GM18520 (cell line): ENCODE measurements at regions not wholly inside any gene's neighbourhood (a gene's known extent, or its start where the extent isn't known, plus 50 kb on each side); places are given as distances from the start of the nearest gene placed in this dataset.

Experiments used
- ATAC-seq: cut with Tn5 transposase; IDR thresholded peaks from one replicate; pipeline ENCODE4 v1.9.1; 2021; ENCODE audit not compliant: unreplicated experiment

DNA sequence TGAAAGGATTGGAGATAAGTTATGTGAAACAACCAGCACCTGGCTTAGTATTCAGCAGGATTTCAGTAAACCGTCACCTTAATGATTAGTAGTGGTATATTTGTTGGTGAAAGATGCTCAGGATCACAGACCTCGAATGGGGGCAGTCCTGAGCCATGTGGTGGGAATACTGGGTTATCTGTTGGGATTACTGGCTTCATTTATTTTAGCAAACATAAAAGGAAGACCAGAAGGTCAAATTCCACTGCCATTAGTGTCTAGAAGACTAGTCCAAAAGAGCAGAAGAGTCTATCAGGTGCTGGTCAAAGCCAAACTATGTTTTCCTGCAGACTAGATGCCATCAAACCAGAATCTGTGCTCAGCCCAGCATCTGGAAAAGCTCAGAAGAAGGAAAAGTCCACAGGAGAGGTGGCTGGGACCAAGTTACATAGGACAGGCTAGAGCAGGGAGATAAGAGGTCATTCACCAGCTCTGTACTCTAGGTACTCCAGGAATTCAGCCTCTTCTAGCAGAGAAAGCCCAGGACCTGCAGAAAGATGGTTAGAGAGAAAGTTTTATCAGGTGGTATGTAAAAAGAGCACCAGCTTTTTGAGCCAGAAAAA is 343.4 kb downstream of the PLPP3 start:
- ATAC-seq: no peak

DNA sequence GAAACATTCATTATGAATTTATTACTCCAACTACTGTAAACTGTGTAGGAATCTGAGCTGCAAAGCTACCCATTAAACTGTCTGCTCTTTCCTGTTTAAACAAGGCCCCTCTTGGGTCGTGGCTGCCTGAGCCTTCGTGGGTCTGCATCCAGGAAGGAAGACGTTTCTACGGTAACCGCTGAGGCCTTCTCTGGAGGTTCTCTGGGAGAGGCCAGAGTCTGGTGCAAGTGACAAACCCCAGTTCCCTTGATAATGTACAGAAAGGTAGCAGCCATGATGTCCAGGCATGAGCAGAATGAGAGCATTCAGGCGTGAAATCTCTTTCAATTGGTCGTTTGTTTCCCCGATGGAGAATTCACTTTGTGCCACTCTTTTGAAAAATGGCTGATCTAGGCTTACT is 350.2 kb downstream of the PLPP3 start:
- ATAC-seq: no peak

DNA sequence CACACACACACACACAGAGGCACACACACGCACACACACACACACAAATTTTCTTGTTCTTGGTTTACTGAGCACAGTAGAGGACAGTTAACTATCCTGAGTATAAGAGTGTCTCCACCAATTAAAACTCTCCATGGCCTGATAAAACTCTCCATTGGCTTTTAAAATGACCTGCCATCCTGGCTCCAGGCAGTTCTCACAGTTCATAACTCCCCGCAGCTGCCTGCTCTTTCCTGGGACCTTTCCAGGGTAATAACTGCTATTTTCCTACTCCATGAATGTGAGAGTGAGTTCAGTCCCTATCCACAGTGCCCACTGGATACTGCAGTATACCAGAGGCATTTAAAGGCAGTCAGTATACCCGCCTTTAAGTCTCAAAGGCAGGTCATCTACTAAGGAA is 351.5 kb downstream of the PLPP3 start:
- no peak for ATAC-seq

DNA sequence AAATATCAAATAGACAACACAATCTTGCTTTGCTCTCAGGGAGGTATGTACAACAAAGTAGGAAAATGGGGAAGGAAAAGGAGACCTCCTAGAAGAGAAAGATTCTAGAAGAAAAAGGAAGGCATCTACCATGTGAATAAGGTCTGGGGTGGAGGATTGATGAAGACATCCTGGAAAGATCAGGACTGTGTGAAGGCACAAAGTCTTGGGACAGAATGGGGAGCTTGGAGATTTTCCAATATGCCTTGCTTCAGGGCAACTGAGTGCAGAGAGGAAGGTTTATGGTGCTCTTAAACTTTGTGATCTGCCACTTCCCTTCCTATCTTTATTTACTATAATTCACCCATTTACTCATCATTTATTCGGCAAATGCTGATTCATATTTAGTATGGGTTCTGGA is 352.0 kb downstream of the PLPP3 start:
- no peak for ATAC-seq

DNA sequence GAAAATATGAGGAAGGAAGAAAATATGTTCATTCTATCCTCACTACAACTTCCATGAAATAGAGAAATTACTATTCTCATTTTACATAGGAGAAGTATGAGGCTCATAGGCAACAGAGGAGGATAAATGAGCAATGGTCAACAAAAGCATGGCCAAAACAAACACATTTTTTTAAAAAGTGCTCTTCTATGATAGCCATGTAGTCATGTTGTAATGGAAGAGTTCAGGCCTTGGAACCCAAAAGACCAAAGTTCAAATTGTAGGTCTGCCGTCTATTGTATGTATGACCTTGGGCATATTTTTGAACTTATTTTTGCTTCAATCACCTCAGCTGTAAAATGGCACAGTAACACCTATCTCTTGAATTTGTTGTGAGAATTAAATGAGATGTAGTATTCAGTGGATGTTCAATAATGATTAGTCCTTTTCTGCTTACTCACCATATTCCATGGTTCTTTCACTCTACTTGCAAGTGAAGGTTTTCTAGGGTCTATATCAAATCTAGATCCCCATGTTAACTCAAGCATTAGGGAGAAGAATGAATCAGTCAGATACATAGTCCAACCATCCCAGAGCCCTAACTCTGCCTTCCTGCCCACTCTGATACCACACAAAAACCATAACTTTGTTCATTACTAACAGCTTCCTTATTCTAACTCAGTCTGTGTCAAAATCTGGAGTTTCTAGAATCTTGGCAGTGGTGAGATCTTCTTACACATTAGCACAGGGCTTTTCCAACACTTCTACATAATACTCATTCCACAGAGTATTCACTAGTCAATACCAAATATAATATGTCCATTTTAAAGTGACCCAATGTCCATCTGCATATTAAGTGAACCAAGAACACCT is 353.2 kb downstream of the PLPP3 start:
- ATAC-seq: no peak

DNA sequence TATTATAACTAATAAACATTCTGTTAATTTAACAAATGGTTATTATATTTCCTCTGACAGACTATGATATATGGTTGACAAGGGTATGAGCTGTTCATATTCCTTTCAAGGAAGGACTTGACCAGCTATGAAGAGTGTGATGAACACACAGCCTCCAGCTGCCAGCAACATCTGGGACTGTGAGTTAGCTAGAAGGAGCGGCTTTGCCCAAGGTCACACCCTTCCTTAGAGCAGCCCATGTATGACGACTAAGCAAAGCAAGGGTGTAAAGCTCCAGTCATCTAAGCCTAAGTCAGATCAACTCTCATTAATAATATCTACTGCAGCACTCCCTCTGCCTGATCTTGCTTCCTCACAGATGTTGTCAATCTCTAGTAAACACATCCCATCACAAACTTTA is 355.4 kb downstream of the PLPP3 start:
- no peak for ATAC-seq

DNA sequence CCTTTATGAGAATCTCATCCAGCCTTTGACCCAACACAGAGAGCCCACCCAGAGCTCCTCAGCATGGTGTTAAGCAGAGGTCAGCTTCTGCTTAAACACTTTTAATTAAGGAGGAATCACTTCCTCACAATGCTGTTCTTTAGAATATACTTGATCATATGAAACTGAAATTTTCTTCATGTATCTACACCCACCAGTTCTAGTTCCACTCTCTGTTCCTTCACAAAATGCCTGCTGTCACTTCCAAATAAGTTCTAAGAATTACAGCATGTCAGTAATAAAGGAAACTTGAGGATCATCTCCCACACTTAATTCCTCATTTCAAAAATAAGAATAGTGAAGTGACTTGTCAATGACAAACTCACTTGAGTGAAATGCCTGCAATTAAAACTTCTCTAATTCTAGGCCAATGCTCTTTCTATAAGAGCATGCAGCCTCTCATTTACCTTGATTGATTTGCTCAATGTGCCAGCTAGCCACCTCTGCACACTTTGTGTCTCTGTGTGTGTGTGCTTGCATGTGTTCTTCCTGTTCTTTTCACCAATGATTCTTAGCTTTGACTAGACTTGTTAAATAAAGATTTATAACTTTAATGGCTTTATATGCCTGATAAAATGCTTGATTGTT is 356.3 kb downstream of the PLPP3 start:
- no peak for ATAC-seq

DNA sequence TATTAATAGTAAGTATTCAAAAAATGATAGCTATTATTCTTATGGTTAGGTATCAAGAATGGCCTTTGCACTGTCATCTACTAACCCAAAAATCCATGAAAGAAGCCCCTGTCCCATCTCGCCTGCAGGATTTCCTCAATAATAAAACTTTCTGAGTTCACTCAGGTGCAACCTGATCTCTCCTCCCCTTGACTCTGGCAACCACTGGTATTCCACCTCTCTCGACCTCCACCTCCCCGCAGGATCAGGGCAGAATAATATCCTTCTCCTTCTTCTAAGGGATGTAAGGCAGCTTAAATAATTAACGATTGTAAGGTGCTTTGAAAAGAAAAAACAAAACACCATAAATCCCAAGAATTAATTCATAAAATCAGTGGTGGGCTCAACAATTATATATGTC is 359.3 kb downstream of the PLPP3 start:
- no peak for ATAC-seq

DNA sequence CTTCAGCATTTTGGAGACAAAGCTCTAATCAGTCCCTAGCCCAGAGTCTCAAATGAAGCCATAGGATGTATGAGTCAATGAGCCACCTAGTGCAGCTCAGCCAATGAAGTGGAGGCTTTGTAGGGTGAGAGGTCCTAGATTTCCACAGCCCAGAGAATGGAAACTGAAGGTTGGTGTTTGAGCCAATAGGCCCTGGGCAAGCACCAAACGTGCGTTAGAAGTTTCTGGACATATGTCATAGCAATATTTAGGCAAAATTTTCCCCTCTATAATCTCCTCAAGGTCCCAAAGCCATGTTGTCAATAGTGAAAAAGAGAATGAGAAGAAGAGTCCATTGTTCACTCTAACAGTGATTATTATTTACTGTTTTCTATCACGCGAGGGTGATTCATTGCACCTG is 361.3 kb downstream of the PLPP3 start:
- ATAC-seq: no peak

DNA sequence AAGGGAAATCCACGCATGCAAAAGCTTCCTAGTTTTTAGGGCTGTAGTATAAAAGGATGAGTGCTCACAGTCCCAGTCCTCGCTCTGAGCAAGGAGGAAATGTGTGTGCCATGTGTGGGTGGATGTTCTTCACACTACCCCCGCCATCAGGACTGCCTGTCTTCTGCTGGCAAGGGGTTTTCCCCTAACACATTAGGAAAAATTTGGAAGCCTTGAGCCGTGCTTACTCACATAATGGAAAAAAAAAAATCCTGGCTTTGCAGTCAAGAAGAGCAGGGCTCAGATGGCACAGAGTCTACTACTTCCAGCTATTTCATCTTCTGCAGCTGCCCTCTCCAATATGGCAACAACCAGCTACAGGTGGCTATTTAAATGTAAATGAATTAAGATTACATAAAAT is 363.1 kb downstream of the PLPP3 start:
- ATAC-seq: no peak

DNA sequence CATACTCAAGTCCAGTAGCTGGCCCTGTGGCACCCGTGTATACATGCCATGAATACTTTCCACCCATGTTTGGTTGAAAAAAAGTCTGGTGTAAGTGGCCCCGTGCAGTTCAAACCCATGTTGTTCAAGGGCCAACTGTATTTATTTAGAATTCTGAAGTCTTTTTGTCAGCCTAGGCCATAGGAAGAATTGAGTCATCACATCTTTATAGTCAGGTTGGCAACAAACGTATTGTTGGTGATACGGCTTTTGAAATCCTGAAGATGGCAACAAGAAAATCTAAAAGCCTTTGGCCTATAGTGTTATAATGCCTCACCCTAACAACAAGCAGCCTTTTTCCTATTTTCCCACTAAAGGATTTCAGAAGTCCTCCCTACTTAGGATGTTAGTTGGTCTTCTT is 363.6 kb downstream of the PLPP3 start:
- no peak for ATAC-seq

DNA sequence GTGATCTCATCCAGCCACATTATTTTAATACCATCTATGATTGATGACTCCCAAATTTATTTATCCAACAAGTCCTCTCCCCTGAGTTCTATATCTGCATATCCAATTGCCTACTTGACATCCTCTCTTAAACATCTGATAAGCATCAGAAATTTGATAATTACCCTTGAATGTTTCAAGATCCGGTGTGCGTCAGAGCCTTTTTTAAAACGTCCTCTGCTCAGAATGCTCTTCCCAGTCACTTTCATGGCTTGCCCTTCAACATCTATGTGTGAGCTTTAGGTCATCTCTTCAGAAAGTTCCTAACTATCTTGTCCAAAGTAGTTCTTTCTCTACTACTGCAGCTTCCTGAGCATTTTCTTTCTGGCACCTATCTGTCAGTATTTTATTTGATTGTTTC is 364.3 kb downstream of the PLPP3 start:
- no peak for ATAC-seq

DNA sequence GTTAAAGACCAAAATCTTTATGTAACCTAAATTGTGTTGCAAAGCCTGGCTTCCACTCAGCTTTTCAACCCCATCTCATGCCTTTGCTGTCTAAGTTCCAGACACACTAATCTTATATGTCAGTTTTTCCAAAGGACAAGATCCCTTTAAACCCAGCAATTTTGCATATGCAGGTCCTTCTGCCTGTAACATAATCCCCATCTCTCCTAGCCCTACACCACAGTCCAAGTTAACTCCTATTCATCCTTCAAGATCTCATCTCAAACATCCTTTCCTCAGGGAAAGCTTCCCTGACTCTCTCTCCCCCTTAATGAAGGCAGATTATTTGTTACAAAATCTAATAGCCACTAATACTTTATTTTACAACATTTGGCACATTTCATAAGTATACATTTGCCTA is 366.3 kb downstream of the PLPP3 start:
- ATAC-seq: no peak

DNA sequence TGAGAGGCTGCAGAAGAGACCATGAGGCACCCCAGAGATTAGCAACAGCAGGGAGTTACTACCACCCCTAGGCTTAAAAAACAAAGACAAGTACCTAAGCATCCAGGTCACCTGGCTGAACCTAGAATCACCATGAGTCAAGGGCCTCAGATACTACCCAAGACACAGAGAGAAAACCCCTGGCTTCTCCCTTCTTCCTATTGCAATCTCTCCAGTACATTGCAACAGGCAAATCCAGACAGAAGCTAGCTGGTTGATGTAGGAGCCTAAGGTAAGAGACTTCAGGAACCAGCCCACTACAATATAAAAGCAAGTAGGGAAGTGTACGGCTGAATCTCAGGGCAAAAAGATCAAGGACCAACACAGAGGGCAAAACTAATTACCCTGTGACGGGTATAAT is 367.2 kb downstream of the PLPP3 start:
- no peak for ATAC-seq

DNA sequence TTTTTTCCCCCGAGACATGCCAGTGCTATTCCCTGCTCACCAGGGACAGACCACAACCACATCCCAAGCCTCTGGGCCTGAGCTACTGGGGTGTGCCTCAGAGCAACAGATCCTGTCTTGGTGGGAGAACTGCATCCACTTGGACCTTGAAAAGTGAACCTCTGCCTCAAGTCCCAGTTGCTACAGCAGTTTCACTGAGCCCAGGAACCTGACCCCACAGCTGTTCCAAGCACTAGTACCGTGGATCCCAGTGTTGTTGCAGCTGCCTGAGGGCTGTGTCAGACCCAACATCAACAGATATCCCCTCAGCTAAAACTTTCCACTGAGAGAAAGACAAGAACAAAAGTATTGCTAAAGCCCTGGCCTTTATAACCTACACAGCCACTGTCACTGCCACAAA is 373.0 kb downstream of the PLPP3 start:
- ATAC-seq: no peak

DNA sequence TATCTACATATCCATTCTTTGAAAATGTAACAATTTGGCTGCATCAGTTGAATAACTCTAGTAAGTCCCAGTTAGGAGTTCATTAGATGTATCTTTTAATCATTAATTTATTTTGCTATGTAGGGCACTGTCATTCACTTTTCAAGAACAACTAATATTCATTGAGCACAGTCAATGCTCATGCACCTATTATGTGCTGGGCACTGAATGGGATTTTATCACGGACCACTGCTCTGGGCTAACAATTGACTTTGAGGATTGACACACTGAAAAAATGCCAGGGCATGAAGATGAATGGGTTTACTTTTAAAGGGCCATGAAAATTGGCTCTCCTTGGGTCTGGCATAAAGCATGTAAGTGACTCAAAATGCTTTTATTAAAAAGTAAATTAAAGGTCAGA is 375.2 kb downstream of the PLPP3 start:
- ATAC-seq: no peak

DNA sequence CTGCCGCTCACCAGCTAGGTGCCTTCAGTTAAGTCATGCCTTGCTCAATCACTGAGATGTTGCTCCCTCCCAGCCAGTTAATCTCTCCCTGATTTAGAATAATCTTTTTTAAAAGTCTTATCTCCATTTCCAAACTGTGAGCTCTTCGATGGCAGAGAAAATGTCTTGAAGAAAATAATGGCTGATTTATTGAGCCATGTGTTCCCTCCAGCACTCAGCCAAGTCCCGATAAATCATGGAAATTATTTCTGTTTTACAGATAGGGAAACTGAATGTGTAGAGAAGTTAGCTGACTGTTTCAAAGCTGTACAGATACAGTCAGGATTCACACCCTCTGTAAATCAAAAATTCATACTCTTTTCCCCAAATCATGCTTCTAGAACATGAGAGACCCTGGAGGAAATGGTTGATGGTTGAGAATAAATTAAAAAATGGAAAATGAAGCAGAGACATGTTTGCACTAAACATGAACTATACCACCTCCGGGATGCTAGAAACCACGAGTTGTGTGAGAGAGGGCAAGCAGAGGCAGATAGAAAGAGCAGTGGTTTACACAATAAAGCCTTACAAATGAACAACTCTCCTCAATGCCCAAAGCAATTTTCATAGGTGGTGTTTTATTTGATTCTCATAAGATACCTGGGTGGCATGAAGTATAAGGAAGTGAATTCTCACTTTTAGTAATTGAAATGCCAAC is 376.4 kb downstream of the PLPP3 start:
- no peak for ATAC-seq

DNA sequence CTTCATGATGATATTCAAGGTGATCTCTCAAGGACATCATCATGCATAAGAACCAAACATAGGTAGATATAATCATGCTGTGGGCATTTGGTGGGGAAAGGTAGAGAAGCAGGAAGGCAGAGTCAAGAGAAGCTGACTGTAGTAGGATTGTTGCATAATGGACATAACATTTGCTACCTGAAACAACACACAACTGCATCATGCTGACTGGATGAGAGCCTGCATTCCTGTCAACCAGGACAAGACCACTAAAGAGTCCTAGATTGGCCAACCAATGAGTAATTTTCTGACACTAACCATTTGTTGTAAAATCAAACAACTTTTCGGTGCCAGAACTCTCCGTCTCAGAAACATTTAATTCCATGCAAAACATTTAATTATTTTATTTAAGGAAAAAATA is 377.2 kb downstream of the PLPP3 start:
- ATAC-seq: no peak

DNA sequence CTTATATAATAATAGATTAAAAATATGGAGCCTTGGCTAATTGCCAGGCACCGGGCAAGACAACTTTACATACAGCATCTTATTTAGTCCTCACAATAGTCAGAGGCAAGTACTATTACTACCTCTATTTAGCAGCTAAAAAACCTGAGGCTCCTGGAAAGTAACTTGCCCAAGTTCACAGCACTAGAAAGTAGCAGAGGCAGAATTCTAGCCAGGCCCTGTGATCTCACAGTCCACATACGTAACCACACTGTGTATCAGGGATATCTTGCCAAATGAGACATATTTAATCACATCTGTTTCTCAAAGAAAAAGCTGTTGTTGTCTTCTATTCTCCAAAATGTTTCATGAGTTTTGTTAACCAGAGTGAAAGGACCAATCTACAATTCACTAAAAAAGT is 378.5 kb downstream of the PLPP3 start:
- ATAC-seq: no peak

DNA sequence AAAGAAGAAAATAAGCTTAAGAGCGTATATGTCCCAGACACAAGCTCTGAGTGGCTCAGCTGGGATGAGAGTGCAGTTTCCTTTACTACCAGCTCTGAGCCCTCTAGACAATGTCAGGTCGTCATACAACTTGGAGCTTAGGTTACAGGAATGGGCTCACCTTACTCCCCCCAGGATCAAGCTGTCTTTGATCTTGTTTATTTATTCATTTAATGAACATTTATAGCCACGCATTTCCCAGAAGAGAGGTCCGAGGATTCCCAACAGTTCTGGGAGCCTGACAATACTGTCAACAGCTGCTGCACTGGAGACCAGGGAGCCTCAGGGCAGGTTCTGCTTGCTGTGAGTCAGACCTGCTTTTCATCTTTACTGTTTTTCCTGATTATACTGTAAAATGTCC is 378.9 kb downstream of the PLPP3 start:
- ATAC-seq: no peak

DNA sequence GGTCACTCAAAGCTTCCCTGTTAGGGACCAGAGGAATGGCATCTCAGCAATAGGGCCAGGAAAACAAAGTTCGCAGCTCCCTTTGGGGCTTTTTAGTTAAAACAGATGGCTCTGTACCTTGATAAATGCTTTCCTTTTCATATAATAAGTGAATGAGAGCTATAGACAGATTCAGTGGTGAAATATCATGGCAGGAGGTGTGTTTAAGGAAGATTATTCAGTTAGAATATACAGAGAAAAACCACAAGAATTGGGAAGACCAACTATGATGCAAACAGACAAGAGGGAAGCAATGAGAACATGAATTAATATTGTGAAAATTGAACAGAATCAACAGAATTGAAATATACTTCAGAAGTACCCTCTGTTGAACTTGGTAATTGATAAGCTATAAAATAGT is 379.4 kb downstream of the PLPP3 start:
- no peak for ATAC-seq

DNA sequence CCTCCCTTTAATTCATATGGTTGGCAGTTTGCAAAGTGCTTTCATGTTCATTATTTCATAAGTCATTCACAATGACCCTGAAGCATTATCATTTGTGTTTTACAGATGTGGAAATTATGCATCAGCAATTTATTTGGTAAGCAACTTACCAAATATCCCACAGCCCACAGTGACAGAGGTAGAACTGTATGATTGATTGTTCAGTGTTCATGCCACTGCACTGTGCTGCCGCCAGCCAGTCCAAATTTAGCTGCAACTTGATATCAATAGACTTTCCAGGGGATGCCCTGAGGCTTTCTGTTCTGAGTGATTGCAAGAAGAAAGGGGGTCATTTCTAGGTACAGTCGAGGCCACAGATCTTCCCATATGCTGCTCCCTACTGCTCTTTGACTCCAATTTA is 380.3 kb downstream of the PLPP3 start:
- ATAC-seq: no peak
